Panc1 (cell line): ENCODE measurements at regions not wholly inside any gene's neighbourhood (a gene's known extent, or its start where the extent isn't known, plus 50 kb on each side); places are given as distances from the start of the nearest gene placed in this dataset.

ENCODE experiments used
- POLR2AphosphoS5 ChIP-seq: IDR thresholded peaks from 2 replicates; pipeline ENCODE4 v1.6.1; 2012; ENCODE audit warnings: mild to moderate bottlenecking, low read depth, low read length, moderate library complexity
- SIN3A ChIP-seq: IDR thresholded peaks from 2 replicates; pipeline ENCODE4 v1.6.1; 2012; ENCODE audit warnings: low read depth, mild to moderate bottlenecking, low read length, moderate library complexity, borderline replicate concordance; ENCODE audit not compliant: insufficient read depth
- TCF7L2 ChIP-seq: IDR thresholded peaks from 2 replicates; pipeline ENCODE4 v1.6.1; 2011; ENCODE audit warnings: mild to moderate bottlenecking, low read depth, low read length, inconsistent platforms
- TF ChIP-seq, protein P1 (sequence below), 2 experiments: IDR thresholded peaks; 2 replicates each; pipeline ENCODE4 v1.6.1; 2011 to 2012; ENCODE audit warnings: low read depth in 2 of 2, control low read depth in 1 of 2, low read length in 1 of 2, mild to moderate bottlenecking in 1 of 2, moderate library complexity in 1 of 2; ENCODE audit not compliant: insufficient read depth in 1 of 2
- TF ChIP-seq, protein P2 (sequence below): fragments of 450-650 bp; IDR thresholded peaks from 2 replicates; pipeline ENCODE4 v1.5.1; 2017; ENCODE audit warnings: mild to moderate bottlenecking

DNA sequence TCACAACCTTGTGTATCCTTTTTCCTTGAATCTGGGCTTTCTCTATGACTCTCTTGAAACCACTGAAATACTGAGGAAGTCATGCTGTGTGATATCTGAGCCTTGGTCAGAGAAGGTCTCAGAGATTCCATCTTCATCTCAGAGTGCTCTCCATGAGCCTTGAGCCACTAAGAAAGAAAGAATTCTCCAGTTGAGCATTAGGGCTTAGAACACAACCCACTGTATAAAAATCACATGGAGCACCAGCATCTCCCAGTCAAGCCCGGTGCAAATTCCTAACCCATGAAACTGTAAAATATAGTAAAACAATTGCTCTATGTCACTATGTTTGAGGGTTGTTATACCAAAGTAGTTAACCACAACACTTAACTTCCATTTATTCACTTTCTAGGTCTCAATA, 181.4 kb downstream of the MOXD1 start:
- TF ChIP-seq, protein P1, sequence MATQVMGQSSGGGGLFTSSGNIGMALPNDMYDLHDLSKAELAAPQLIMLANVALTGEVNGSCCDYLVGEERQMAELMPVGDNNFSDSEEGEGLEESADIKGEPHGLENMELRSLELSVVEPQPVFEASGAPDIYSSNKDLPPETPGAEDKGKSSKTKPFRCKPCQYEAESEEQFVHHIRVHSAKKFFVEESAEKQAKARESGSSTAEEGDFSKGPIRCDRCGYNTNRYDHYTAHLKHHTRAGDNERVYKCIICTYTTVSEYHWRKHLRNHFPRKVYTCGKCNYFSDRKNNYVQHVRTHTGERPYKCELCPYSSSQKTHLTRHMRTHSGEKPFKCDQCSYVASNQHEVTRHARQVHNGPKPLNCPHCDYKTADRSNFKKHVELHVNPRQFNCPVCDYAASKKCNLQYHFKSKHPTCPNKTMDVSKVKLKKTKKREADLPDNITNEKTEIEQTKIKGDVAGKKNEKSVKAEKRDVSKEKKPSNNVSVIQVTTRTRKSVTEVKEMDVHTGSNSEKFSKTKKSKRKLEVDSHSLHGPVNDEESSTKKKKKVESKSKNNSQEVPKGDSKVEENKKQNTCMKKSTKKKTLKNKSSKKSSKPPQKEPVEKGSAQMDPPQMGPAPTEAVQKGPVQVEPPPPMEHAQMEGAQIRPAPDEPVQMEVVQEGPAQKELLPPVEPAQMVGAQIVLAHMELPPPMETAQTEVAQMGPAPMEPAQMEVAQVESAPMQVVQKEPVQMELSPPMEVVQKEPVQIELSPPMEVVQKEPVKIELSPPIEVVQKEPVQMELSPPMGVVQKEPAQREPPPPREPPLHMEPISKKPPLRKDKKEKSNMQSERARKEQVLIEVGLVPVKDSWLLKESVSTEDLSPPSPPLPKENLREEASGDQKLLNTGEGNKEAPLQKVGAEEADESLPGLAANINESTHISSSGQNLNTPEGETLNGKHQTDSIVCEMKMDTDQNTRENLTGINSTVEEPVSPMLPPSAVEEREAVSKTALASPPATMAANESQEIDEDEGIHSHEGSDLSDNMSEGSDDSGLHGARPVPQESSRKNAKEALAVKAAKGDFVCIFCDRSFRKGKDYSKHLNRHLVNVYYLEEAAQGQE (IDR thresholded peaks at IDR 0.05; ENCODE audit: insufficient read depth in 1 of 2, low read depth in 2 of 2, low read length in 1 of 2) = no peak
- TF ChIP-seq POLR2AphosphoS5 = no peak
- TF ChIP-seq, protein P2, sequence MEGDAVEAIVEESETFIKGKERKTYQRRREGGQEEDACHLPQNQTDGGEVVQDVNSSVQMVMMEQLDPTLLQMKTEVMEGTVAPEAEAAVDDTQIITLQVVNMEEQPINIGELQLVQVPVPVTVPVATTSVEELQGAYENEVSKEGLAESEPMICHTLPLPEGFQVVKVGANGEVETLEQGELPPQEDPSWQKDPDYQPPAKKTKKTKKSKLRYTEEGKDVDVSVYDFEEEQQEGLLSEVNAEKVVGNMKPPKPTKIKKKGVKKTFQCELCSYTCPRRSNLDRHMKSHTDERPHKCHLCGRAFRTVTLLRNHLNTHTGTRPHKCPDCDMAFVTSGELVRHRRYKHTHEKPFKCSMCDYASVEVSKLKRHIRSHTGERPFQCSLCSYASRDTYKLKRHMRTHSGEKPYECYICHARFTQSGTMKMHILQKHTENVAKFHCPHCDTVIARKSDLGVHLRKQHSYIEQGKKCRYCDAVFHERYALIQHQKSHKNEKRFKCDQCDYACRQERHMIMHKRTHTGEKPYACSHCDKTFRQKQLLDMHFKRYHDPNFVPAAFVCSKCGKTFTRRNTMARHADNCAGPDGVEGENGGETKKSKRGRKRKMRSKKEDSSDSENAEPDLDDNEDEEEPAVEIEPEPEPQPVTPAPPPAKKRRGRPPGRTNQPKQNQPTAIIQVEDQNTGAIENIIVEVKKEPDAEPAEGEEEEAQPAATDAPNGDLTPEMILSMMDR = no peak
- no peak for TF ChIP-seq SIN3A
- no peak for TF ChIP-seq TCF7L2
